ENCODE measurements at regions not wholly inside any gene's neighbourhood (a gene's known extent, or its start where the extent isn't known, plus 50 kb on each side); places are given as distances from the start of the nearest gene placed in this dataset.

DNA sequence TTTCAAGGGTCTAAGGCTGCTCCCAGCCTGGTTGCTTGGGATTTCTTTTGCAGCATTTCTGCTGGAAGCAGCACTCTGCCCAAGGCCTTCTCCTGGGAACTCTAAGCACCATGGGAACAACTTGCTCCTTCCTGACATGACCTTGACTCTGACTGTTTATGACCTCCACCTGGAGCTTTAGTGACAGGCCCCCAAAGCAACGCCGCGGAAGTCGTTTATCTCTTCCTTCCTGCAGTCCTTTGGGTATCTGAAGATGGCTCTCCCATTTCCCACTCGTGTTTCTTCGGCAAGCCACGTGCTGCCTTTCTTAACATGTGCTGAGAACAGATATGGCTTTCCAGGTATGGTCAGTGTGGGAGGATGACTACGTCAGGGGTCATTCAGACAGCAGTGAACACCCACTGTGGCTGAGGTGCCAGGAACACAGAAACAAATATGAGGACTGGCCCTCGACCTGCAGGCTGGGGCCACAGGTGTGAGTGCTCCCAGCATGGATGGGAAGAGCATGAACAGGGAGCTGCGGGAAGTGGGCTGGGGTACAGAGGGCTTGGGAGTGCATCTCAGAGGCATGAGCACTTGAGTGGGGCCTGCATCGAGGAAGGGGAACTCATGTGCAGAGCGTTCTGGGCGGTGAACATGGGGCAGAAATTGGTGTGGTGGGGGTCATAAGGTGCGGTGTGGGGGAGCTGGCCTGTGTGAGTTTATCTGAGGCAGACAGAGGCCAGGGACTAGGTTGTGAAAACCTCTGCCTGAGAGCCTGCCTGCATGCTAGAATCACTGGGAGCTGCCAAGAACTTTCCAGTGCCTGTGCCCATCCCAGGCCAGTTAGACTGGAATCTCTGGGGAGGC, 140.5 kb downstream of the TSN start:
- TF ChIP-seq EZH2 (IDR thresholded peaks at IDR 0.05; ENCODE audit: insufficient read depth, poor library complexity, severe bottlenecking) (no peak), EZH2phosphoT487 (IDR thresholded peaks at IDR 0.05; ENCODE audit: insufficient read depth, low read depth) (no peak)
